IMR-90 (cell line): ENCODE measurements at regions not wholly inside any gene's neighbourhood (a gene's known extent, or its start where the extent isn't known, plus 50 kb on each side); places are given as distances from the start of the nearest gene placed in this dataset.

Experiments used
- ATAC-seq: fragments of 200-7000 bp; cut with Tn5 transposase; 2 replicates; pipeline ENCODE4 v1.9.1; 2020; ENCODE audit warnings: low read depth, mild to moderate bottlenecking, moderate library complexity
- BruUV-seq: library from RNA; stranded (reverse); fragments of 400-500 nt; replicated peaks from 2 replicates; lab custom pipeline; 2021; lab: Mats Ljungman, UMichigan
- CTCF ChIA-PET: fragments of 300-600 bp; formaldehyde crosslinking; extraction: SDS; loops from one replicate; lab custom pipeline; 2021; ENCODE audit warnings: antibody characterized with exemption; lab: Yijun Ruan, JAX
- POLR2A ChIA-PET: fragments of 300-600 bp; sonication (Branson Sonifier 250); formaldehyde crosslinking; loops from one replicate; lab custom pipeline; 2022; ENCODE audit warnings: antibody characterized with exemption; ENCODE audit not compliant: unreplicated experiment; lab: Charles Lee
- DNase-seq: peaks from one replicate; pipeline ENCODE4 v3.0.0; 2013
- H2AFZ ChIP-seq: replicated peaks from 2 replicates; pipeline ENCODE3; 2013; ENCODE audit warnings: low read length, mild to moderate bottlenecking; ENCODE audit not compliant: poor library complexity
- H2AK5ac ChIP-seq: 2 replicates; pipeline ENCODE4 v1.6.1; 2013; ENCODE audit warnings: low read depth, low read length, inconsistent platforms
- H2AK9ac ChIP-seq: replicated peaks from 2 replicates; pipeline ENCODE3; 2013; ENCODE audit warnings: mild to moderate bottlenecking, low read depth, low read length, moderate library complexity; ENCODE audit not compliant: poor library complexity
- H2BK120ac ChIP-seq: 2 replicates; pipeline ENCODE4 v1.6.1; 2013; ENCODE audit warnings: low read depth, low read length, inconsistent platforms
- H2BK15ac ChIP-seq: 3 replicates; pipeline ENCODE4 v1.6.1; 2013; ENCODE audit warnings: low read depth, low read length, inconsistent platforms
- H2BK20ac ChIP-seq: 2 replicates; pipeline ENCODE4 v1.6.1; 2013; ENCODE audit warnings: low read depth, mild to moderate bottlenecking, inconsistent platforms, low read length, moderate library complexity
- H2BK5ac ChIP-seq: 2 replicates; pipeline ENCODE4 v1.6.1; 2013; ENCODE audit warnings: mild to moderate bottlenecking, low read depth, low read length, inconsistent platforms; ENCODE audit not compliant: poor library complexity, severe bottlenecking
- H3K14ac ChIP-seq: replicated peaks from 2 replicates; pipeline ENCODE4 v1.6.1; 2013; ENCODE audit warnings: low read depth, low read length, inconsistent platforms
- H3K18ac ChIP-seq: 2 replicates; pipeline ENCODE4 v1.6.1; 2013; ENCODE audit warnings: low read depth, low read length, control low read depth
- H3K23ac ChIP-seq: 2 replicates; pipeline ENCODE4 v1.6.1; 2013; ENCODE audit warnings: low read depth, low read length, inconsistent platforms
- H3K27ac ChIP-seq: 2 replicates; pipeline ENCODE4 v1.5.1; 2013; ENCODE audit warnings: mild to moderate bottlenecking, control low read depth, low read length; ENCODE audit not compliant: insufficient read depth
- H3K27me3 ChIP-seq: 2 replicates; pipeline ENCODE4 v1.6.1; 2013; ENCODE audit warnings: low read length; ENCODE audit not compliant: control insufficient read depth, insufficient read depth
- H3K36me3 ChIP-seq: 2 replicates; pipeline ENCODE4 v1.6.1; 2013; ENCODE audit warnings: low read length, mixed read lengths; ENCODE audit not compliant: control insufficient read depth, insufficient read depth
- H3K4ac ChIP-seq: 2 replicates; pipeline ENCODE4 v1.6.1; 2013; ENCODE audit warnings: low read depth, low read length, inconsistent platforms
- H3K4me1 ChIP-seq: 2 replicates; pipeline ENCODE4 v1.6.1; 2013; ENCODE audit warnings: low read length, mixed read lengths; ENCODE audit not compliant: control insufficient read depth, insufficient read depth
- H3K4me2 ChIP-seq: 2 replicates; pipeline ENCODE4 v1.6.1; 2013; ENCODE audit warnings: low read depth, mild to moderate bottlenecking, control low read depth, low read length, moderate library complexity
- H3K4me3 ChIP-seq: 2 replicates; pipeline ENCODE4 v1.5.1; 2013; ENCODE audit warnings: low read depth, mild to moderate bottlenecking, control low read depth, low read length, moderate library complexity; ENCODE audit not compliant: insufficient read depth
- H3K56ac ChIP-seq: 2 replicates; pipeline ENCODE4 v1.6.1; 2013; ENCODE audit warnings: low read length, inconsistent platforms; ENCODE audit not compliant: insufficient read depth; ENCODE audit errors: extremely low read depth
- H3K79me1 ChIP-seq, 2 experiments: 2 replicates each; pipeline ENCODE4 v1.6.1; 2013; ENCODE audit warnings: low read length in 2 of 2, inconsistent platforms in 1 of 2, low read depth in 1 of 2
- H3K9ac ChIP-seq: 2 replicates; pipeline ENCODE4 v1.6.1; 2013; ENCODE audit warnings: low read depth, low read length, control low read depth
- H3K9me1 ChIP-seq: 2 replicates; pipeline ENCODE4 v1.6.1; 2013; ENCODE audit warnings: low read length, inconsistent platforms; ENCODE audit not compliant: insufficient read depth
- H3K9me3 ChIP-seq: 2 replicates; pipeline ENCODE4 v1.6.1; 2013; ENCODE audit warnings: low read length; ENCODE audit not compliant: control insufficient read depth, insufficient read depth
- H4K20me1 ChIP-seq: 2 replicates; pipeline ENCODE4 v1.6.1; 2013; ENCODE audit warnings: low read length, inconsistent platforms; ENCODE audit not compliant: insufficient read depth
- H4K5ac ChIP-seq: 2 replicates; pipeline ENCODE4 v1.6.1; 2013; ENCODE audit warnings: mild to moderate bottlenecking, low read depth, low read length, control low read depth
- H4K8ac ChIP-seq, 2 experiments: 2 replicates each; pipeline ENCODE4 v1.6.1; 2013; ENCODE audit warnings: low read depth in 2 of 2, low read length in 2 of 2, control low read depth in 1 of 2, inconsistent platforms in 1 of 2
- H4K91ac ChIP-seq: 2 replicates; pipeline ENCODE4 v1.6.1; 2013; ENCODE audit warnings: low read depth, low read length, inconsistent platforms; ENCODE audit not compliant: insufficient read depth
- NFE2L2 ChIP-seq: fragments of 150-350 bp; IDR thresholded peaks from 2 replicates; pipeline ENCODE4 v1.6.1; 2016; ENCODE audit warnings: low read depth, mild to moderate bottlenecking, low read length
- SMC3 ChIP-seq: fragments of 150-350 bp; IDR thresholded peaks from 2 replicates; pipeline ENCODE4 v1.6.1; 2016; ENCODE audit warnings: low read depth, mild to moderate bottlenecking, antibody characterized with exemption, low read length, moderate library complexity
- dilution Hi-C: fragments of 300-500 bp; cut with HindIII; formaldehyde crosslinking; loops from one replicate; pipeline ENCODE4 v1.14.3; 2018; ENCODE audit warnings: low sequenced_read_pairs; ENCODE audit not compliant: unreplicated experiment
- in situ Hi-C: fragments of 300-500 bp; cut with MboI; formaldehyde crosslinking; loops from 3 replicates; pipeline ENCODE4 v1.14.3; 2019; ENCODE audit warnings: low sequenced_read_pairs, inconsistent platforms, mixed read lengths
- intact Hi-C: fragments of 100-400 bp; cut with micrococcal nuclease; formaldehyde crosslinking; loops from 2 replicates; pipeline ENCODE4 v1.10.0; 2022
- TF ChIP-seq, protein P1 (sequence below): conservative IDR thresholded peaks from 2 replicates; pipeline ENCODE4 v1.5.1; 2012; ENCODE audit warnings: mild to moderate bottlenecking, low read depth, low read length, improper control_type of control experiment

DNA sequence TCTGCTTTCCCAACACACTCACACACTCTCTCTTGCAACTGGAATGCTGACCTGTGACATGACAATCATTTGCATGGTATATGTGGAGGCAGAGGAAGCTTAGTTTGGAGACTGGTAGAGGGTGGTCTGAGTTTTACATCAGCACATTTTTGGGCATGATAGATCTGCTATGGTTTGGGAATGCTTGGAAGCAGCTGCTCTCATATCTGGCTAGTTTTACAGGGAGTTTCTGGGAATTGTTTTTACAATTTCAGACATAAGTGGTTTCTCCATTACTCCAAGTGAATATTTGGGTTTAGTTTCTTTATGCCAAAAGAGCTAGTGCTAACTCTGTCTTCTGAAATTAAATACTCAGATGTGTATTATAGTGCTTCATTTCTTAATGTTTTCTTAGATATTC, 977.6 kb downstream of the SUCLG1 start:
- in situ Hi-C loops (no loop called here), intact Hi-C loops (no loop called here), dilution Hi-C loops (no loop called here)
- no peaks in the 10 kb centered on the region for H4K20me1 ChIP-seq
- H3K14ac ChIP-seq = no peak overlapping the region
- ChIA-PET POLR2A (no interaction called here), CTCF (no interaction called here)
- no peak overlapping the region for H2BK5ac ChIP-seq
- no peak overlapping the region for H2AK5ac ChIP-seq
- ATAC-seq (no peak), DNase-seq (no peak)
- BruUV-seq = no TSS peak
- H3K9ac ChIP-seq = no peak overlapping the region
- H2AK9ac ChIP-seq = no peak overlapping the region
- H3K9me3 ChIP-seq = no peaks in the 10 kb centered on the region
- H4K8ac ChIP-seq = no peak overlapping the region
- no peak overlapping the region for H3K56ac ChIP-seq
- TF ChIP-seq, protein P1, sequence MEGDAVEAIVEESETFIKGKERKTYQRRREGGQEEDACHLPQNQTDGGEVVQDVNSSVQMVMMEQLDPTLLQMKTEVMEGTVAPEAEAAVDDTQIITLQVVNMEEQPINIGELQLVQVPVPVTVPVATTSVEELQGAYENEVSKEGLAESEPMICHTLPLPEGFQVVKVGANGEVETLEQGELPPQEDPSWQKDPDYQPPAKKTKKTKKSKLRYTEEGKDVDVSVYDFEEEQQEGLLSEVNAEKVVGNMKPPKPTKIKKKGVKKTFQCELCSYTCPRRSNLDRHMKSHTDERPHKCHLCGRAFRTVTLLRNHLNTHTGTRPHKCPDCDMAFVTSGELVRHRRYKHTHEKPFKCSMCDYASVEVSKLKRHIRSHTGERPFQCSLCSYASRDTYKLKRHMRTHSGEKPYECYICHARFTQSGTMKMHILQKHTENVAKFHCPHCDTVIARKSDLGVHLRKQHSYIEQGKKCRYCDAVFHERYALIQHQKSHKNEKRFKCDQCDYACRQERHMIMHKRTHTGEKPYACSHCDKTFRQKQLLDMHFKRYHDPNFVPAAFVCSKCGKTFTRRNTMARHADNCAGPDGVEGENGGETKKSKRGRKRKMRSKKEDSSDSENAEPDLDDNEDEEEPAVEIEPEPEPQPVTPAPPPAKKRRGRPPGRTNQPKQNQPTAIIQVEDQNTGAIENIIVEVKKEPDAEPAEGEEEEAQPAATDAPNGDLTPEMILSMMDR = no peak
- TF ChIP-seq NFE2L2 (no peak), SMC3 (no peak)
- H3K27me3 ChIP-seq = no peaks in the 10 kb centered on the region
- no peak overlapping the region for H2AFZ ChIP-seq
- no peak overlapping the region for H4K5ac ChIP-seq
- no peak overlapping the region for H3K27ac ChIP-seq
- no peak overlapping the region for H4K91ac ChIP-seq
- no peak overlapping the region for H2BK20ac ChIP-seq
- no peak overlapping the region for H3K23ac ChIP-seq
- H3K4me2 ChIP-seq = no peak overlapping the region
- no peak overlapping the region for H2BK15ac ChIP-seq
- H3K9me1 ChIP-seq = no peaks in the 10 kb centered on the region
- no peak overlapping the region for H3K4ac ChIP-seq
- H3K4me1 ChIP-seq = no peaks in the 10 kb centered on the region
- no peak overlapping the region for H3K18ac ChIP-seq
- H3K4me3 ChIP-seq = no peak overlapping the region
- H2BK120ac ChIP-seq = no peak overlapping the region
- H3K36me3 ChIP-seq = no peaks in the 10 kb centered on the region
- H3K79me1 ChIP-seq = no peaks in the 10 kb centered on the region
